ENCODE measurements at regions not wholly inside any gene's neighbourhood (a gene's known extent, or its start where the extent isn't known, plus 50 kb on each side); places are given as distances from the start of the nearest gene placed in this dataset.

DNA sequence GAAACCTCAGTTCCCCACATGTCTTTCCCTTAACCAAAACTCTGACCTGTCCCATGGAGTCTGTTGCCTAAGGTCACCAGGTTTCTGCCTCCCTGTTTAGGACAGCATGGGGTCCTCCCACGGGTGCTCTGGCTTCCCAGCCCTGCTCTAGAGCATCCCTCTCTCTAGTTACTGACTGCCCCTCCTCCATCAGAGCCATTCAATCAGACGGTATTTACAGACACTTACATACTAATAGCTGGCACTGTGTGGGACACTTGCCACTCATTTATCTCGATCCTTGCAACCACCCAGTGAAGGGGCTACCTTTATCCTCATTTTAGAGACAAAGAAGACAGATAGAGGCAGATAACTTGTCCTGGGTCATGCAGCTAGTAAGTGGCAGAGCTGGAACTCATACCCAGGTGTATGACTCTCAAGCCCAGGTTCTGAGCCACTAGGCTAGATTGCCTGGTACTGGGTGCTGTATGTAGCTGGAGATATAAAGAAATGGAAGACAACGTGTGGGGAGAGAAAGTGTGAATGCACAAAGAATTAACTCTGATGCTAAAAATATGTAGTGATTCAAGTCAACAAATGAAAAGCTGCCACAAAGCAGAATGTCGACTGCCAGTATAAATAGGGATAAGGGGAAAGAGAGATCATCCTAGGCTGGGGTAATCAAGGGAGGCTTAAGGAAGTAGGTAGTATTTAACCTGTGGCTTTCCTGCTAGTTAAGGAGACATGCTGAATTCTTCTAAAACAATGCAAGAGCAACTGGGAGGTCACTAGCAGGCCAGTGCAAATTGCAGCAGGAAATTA lies 52.5 kb upstream of the PDE8B start:
- H3K79me2 ChIP-seq (ENCODE audit: control insufficient read depth, low read length): no peaks in the 10 kb centered on the region
- H3K4me2 ChIP-seq (ENCODE audit: low read length): no peak overlapping the region
- no peaks in the 10 kb centered on the region for H3K4me1 ChIP-seq (ENCODE audit: control insufficient read depth, low read length)
- H3F3A ChIP-seq (ENCODE audit: control insufficient read depth, insufficient read depth): no peaks in the 10 kb centered on the region
- H3K36me3 ChIP-seq (ENCODE audit: control insufficient read depth, low read length): no peaks in the 10 kb centered on the region
- no peak overlapping the region for H3K27ac ChIP-seq (ENCODE audit: low read depth, low read length)
- H4K20me1 ChIP-seq (ENCODE audit: control insufficient read depth, insufficient read depth, low read depth, low read length): no peaks in the 10 kb centered on the region
- TF ChIP-seq EZH2phosphoT487 (IDR thresholded peaks at IDR 0.05; ENCODE audit: borderline replicate concordance, low read length) (no peak), CTCF (IDR thresholded peaks at IDR 0.05; ENCODE audit: low read depth, low read length, poor library complexity, severe bottlenecking) (no peak)
- H3K9me3 ChIP-seq (ENCODE audit: control insufficient read depth, insufficient read depth, low read length): no peaks in the 10 kb centered on the region
- no peak overlapping the region for H3K4me3 ChIP-seq (ENCODE audit: low read length)
- no peaks in the 10 kb centered on the region for H3K9me2 ChIP-seq (replicated peaks; ENCODE audit: control insufficient read depth, low read length)
- H3K27me3 ChIP-seq (ENCODE audit: control insufficient read depth, low read length): no peaks in the 10 kb centered on the region

DNA sequence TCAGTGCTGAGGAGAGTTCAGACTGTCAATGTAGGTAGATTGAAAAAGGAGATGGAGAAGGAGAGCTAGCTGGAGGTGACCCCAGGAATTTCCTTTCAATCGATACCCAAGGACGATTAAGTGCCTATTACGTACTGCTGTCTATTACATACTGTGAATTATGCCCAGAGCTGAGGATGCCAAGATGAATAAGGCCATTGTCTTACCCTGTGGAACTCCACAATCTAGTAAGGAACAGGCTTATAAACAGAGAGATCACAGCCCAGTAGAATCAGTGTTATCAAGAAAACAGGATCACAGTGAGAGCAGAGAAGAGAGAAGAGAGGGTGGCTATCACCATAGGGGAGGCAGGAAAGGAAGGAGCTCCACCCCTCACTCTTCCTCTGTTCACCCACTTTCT lies 54.1 kb upstream of the PDE8B start:
- Histone ChIP-seq H3K79me2 (ENCODE audit: control insufficient read depth, low read length) (no peaks in the 10 kb centered on the region), H3K27ac (ENCODE audit: low read depth, low read length) (no peak overlapping the region), H3K9me2 (replicated peaks; ENCODE audit: control insufficient read depth, low read length) (no peaks in the 10 kb centered on the region), H4K20me1 (ENCODE audit: control insufficient read depth, insufficient read depth, low read depth, low read length) (no peaks in the 10 kb centered on the region), H3K36me3 (ENCODE audit: control insufficient read depth, low read length) (no peaks in the 10 kb centered on the region), H3K9me3 (ENCODE audit: control insufficient read depth, insufficient read depth, low read length) (no peaks in the 10 kb centered on the region), H3K27me3 (ENCODE audit: control insufficient read depth, low read length) (no peaks in the 10 kb centered on the region), H3K4me2 (ENCODE audit: low read length) (no peak overlapping the region), H3F3A (ENCODE audit: control insufficient read depth, insufficient read depth) (no peaks in the 10 kb centered on the region), H3K4me1 (ENCODE audit: control insufficient read depth, low read length) (no peaks in the 10 kb centered on the region), H3K4me3 (ENCODE audit: low read length) (no peak overlapping the region)
- TF ChIP-seq EZH2phosphoT487 (IDR thresholded peaks at IDR 0.05; ENCODE audit: borderline replicate concordance, low read length): no peak
- no peak for TF ChIP-seq CTCF (IDR thresholded peaks at IDR 0.05; ENCODE audit: low read depth, low read length, poor library complexity, severe bottlenecking)

DNA sequence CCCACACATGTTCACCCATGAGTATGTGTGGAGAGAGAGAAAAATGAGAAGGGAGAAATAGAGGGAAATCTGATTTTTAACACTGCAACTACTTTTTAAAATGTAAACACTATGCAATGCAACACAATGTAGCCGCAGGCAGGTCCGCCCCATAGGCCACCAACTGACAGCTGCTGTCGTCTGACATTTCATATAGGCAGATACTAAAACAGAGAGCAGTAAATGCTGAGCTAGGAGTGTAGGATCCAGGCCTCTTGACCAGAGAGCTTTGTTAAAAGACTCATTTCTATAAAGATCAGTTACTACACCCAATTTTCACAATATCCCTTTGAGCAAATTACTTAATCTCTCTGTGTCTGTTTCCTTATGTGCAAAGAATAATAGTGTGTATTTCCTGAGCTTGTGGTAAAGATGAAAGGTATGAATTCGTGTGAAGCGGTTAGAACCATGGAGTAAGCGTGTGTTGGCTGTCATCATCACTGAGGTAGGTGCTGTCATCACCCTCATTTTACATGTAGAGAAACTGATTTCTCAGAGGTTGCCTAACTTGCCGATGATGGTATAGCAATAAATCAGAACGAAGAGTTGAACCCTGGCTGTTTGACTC lies 55.2 kb upstream of the PDE8B start:
- no peaks in the 10 kb centered on the region for H3K79me2 ChIP-seq (ENCODE audit: control insufficient read depth, low read length)
- no peaks in the 10 kb centered on the region for H3K9me2 ChIP-seq (replicated peaks; ENCODE audit: control insufficient read depth, low read length)
- TF ChIP-seq CTCF (IDR thresholded peaks at IDR 0.05; ENCODE audit: low read depth, low read length, poor library complexity, severe bottlenecking): no peak
- no peak for TF ChIP-seq EZH2phosphoT487 (IDR thresholded peaks at IDR 0.05; ENCODE audit: borderline replicate concordance, low read length)
- H3K36me3 ChIP-seq (ENCODE audit: control insufficient read depth, low read length): no peaks in the 10 kb centered on the region
- no peaks in the 10 kb centered on the region for H3F3A ChIP-seq (ENCODE audit: control insufficient read depth, insufficient read depth)
- no peaks in the 10 kb centered on the region for H3K27me3 ChIP-seq (ENCODE audit: control insufficient read depth, low read length)
- no peak overlapping the region for H3K4me3 ChIP-seq (ENCODE audit: low read length)
- no peak overlapping the region for H3K4me2 ChIP-seq (ENCODE audit: low read length)
- no peaks in the 10 kb centered on the region for H4K20me1 ChIP-seq (ENCODE audit: control insufficient read depth, insufficient read depth, low read depth, low read length)
- H3K9me3 ChIP-seq (ENCODE audit: control insufficient read depth, insufficient read depth, low read length): no peaks in the 10 kb centered on the region
- no peak overlapping the region for H3K27ac ChIP-seq (ENCODE audit: low read depth, low read length)
- H3K4me1 ChIP-seq (ENCODE audit: control insufficient read depth, low read length): no peaks in the 10 kb centered on the region
